ENCODE measurements at regions not wholly inside any gene's neighbourhood (a gene's known extent, or its start where the extent isn't known, plus 50 kb on each side); places are given as distances from the start of the nearest gene placed in this dataset.

GRCh38 chr7:130965515-130965914 is 231.5 kb upstream of the KLF14 start:
- CTCF ChIA-PET, result no interaction called here
- no peak for TF ChIP-seq CTCF (IDR thresholded peaks at IDR 0.05; ENCODE audit: insufficient read depth in 1 of 2, low read depth in 1 of 2, low read length in 1 of 2, severe bottlenecking in 1 of 2, unreplicated experiment in 1 of 2)
- H3K9me3 Mint-ChIP-seq (ENCODE audit: unreplicated experiment), result no peaks in the 10 kb centered on the region
- H3K27me3 ChIP-seq (replicated peaks; ENCODE audit: control insufficient read depth, insufficient read depth, low read length), result no peaks in the 10 kb centered on the region
- H3K27ac Mint-ChIP-seq (ENCODE audit: unreplicated experiment), result no peak overlapping the region
- H3K9me3 ChIP-seq, result no peaks in the 10 kb centered on the region
- POLR2A ChIA-PET, result no interaction called here
- no peak for DNase-seq
- peaks cover 3% of the 10 kb centered on the region for H3K4me1 Mint-ChIP-seq (ENCODE audit: low read depth, unreplicated experiment)
- no peaks in the 10 kb centered on the region for H3K36me3 ChIP-seq (ENCODE audit: control insufficient read depth, insufficient read depth, low read length)
- intact Hi-C loops (cut with micrococcal nuclease; ENCODE audit: unreplicated experiment), result no loop called here
- BruUV-seq (replicated peaks), result no TSS peak
- H3K27me3 Mint-ChIP-seq (ENCODE audit: insufficient read depth, unreplicated experiment), result no peaks in the 10 kb centered on the region
- no peaks in the 10 kb centered on the region for H3K36me3 Mint-ChIP-seq (ENCODE audit: insufficient read depth, unreplicated experiment)
- H3K4me3 ChIP-seq (ENCODE audit: low read depth, low read length), result no peak overlapping the region
- no peaks in the 10 kb centered on the region for H3K4me1 ChIP-seq
- no peak overlapping the region for H3K4me3 Mint-ChIP-seq (ENCODE audit: unreplicated experiment)

GRCh38 chr7:130966246-130967009 is 232.4 kb upstream of the KLF14 start:
- Mint-ChIP-seq H3K27me3 (ENCODE audit: insufficient read depth, unreplicated experiment) (no peaks in the 10 kb centered on the region), H3K9me3 (ENCODE audit: unreplicated experiment) (no peaks in the 10 kb centered on the region), H3K4me3 (ENCODE audit: unreplicated experiment) (no peak overlapping the region), H3K4me1 (ENCODE audit: low read depth, unreplicated experiment) (no peaks in the 10 kb centered on the region), H3K27ac (ENCODE audit: unreplicated experiment) (no peak overlapping the region), H3K36me3 (ENCODE audit: insufficient read depth, unreplicated experiment) (no peaks in the 10 kb centered on the region)
- ChIA-PET CTCF (no interaction called here), POLR2A (interaction anchor here (0.6 kb wide), 1 partner anchor 61 kb away, joined by 5 read pairs; no protein-coding TSS in a partner anchor)
- H3K9me3 ChIP-seq, result no peaks in the 10 kb centered on the region
- no peak for TF ChIP-seq CTCF (IDR thresholded peaks at IDR 0.05; ENCODE audit: insufficient read depth in 1 of 2, low read depth in 1 of 2, low read length in 1 of 2, severe bottlenecking in 1 of 2, unreplicated experiment in 1 of 2)
- H3K4me1 ChIP-seq, result no peaks in the 10 kb centered on the region
- no peaks in the 10 kb centered on the region for H3K27me3 ChIP-seq (replicated peaks; ENCODE audit: control insufficient read depth, insufficient read depth, low read length)
- intact Hi-C loops (cut with micrococcal nuclease; ENCODE audit: unreplicated experiment), result no loop called here
- no TSS peak for BruUV-seq (replicated peaks)
- no peaks in the 10 kb centered on the region for H3K36me3 ChIP-seq (ENCODE audit: control insufficient read depth, insufficient read depth, low read length)
- H3K4me3 ChIP-seq (ENCODE audit: low read depth, low read length), result no peak overlapping the region
- DNase-seq, result no peak

GRCh38 chr7:130970196-130970595 is 236.2 kb upstream of the KLF14 start:
- Mint-ChIP-seq H3K4me1 (ENCODE audit: low read depth, unreplicated experiment) (no peaks in the 10 kb centered on the region), H3K27ac (ENCODE audit: unreplicated experiment) (no peak overlapping the region), H3K4me3 (ENCODE audit: unreplicated experiment) (no peak overlapping the region), H3K9me3 (ENCODE audit: unreplicated experiment) (peaks cover 13% of the 10 kb centered on the region), H3K27me3 (ENCODE audit: insufficient read depth, unreplicated experiment) (no peaks in the 10 kb centered on the region), H3K36me3 (ENCODE audit: insufficient read depth, unreplicated experiment) (no peaks in the 10 kb centered on the region)
- Histone ChIP-seq H3K4me3 (ENCODE audit: low read depth, low read length) (no peak overlapping the region), H3K36me3 (ENCODE audit: control insufficient read depth, insufficient read depth, low read length) (no peaks in the 10 kb centered on the region), H3K27me3 (replicated peaks; ENCODE audit: control insufficient read depth, insufficient read depth, low read length) (no peaks in the 10 kb centered on the region), H3K4me1 (no peaks in the 10 kb centered on the region), H3K9me3 (peaks cover 7% of the 10 kb centered on the region)
- BruUV-seq (replicated peaks), result no TSS peak
- ChIA-PET CTCF (no interaction called here), POLR2A (no interaction called here)
- intact Hi-C loops (cut with micrococcal nuclease; ENCODE audit: unreplicated experiment), result no loop called here
- no peak for TF ChIP-seq CTCF (IDR thresholded peaks at IDR 0.05; ENCODE audit: insufficient read depth in 1 of 2, low read depth in 1 of 2, low read length in 1 of 2, severe bottlenecking in 1 of 2, unreplicated experiment in 1 of 2)
- DNase-seq, result no peak
